Dendritic cell treated with granulocyte-macrophage colony-stimulating factor and Interleukin-4, amounts not matched to agents 40 ng/mL and 50 ng/mL, for 4 days (primary cell): ENCODE measurements at regions not wholly inside any gene's neighbourhood (a gene's known extent, or its start where the extent isn't known, plus 50 kb on each side); places are given as distances from the start of the nearest gene placed in this dataset.
"Not testable (repeated sequence)": the region's sequence is repeated elsewhere in the genome, so short reads cannot be mapped to it uniquely, and the experiment has no call there.

Experiments
- H3K27ac Mint-ChIP-seq: one replicate; pipeline ENCODE4 v1.8.0; 2022; ENCODE audit warnings: mild to moderate bottlenecking, mixed read lengths
- H3K27me3 Mint-ChIP-seq: one replicate; pipeline ENCODE4 v1.8.0; 2022; ENCODE audit warnings: mild to moderate bottlenecking, mixed read lengths
- H3K36me3 Mint-ChIP-seq: one replicate; pipeline ENCODE4 v1.8.0; 2022; ENCODE audit warnings: low read depth, mixed read lengths
- H3K4me1 Mint-ChIP-seq: one replicate; pipeline ENCODE4 v1.8.0; 2022; ENCODE audit warnings: low read depth, mixed read lengths
- H3K4me3 Mint-ChIP-seq: one replicate; pipeline ENCODE4 v1.8.0; 2022; ENCODE audit warnings: mild to moderate bottlenecking, moderate library complexity, mixed read lengths
- H3K9me3 Mint-ChIP-seq: one replicate; pipeline ENCODE4 v1.8.0; 2022; ENCODE audit warnings: mixed read lengths
- intact Hi-C: fragments of 100-400 bp; cut with micrococcal nuclease; formaldehyde crosslinking; loops from one replicate; pipeline ENCODE4 v1.15.0; 2022

DNA sequence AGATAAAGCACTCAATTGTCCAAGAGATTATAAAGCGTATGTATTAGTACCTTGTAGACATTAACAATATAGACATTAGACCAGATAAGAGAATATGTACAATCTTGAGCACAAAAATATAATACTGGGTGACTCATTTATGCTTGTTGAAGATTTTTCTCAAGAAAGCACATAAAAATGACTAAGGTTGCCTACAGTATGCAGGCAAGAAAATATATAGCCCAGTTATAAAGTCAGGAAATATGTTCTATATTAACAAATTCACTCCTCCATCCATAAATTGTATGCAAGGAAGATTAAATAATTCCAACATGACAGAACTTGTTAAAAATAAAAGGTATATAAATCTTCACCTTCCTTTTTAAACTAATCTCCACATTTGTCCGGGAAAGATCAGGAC, 356.4 kb upstream of the SLC39A10 start:
- Mint-ChIP-seq H3K36me3 (no peaks in the 10 kb centered on the region), H3K27ac (no peak overlapping the region), H3K27me3 (no peaks in the 10 kb centered on the region), H3K4me1 (no peaks in the 10 kb centered on the region), H3K4me3 (no peak overlapping the region), H3K9me3 (no peaks in the 10 kb centered on the region)
- intact Hi-C loops = no loop called here

DNA sequence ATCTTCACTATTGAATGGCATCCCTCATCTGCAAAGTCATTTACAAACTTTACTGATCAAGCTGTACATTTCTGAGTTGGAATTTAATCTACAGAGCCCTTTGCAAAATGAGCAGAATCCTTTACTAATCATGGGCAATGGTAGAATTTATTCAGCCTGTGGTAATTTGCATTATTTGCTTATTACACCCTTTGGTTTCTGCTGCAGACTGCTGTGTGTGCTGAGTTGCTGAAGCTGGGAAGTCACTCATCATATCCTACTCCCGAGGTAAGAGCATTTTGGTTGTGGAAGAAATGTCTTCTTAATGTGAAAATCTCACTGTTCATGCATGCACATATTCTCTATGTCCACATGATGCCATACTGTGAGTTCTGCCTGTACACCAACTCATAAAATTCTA, 357.4 kb upstream of the SLC39A10 start:
- H3K9me3 Mint-ChIP-seq = no peaks in the 10 kb centered on the region
- intact Hi-C loops = no loop called here
- no peaks in the 10 kb centered on the region for H3K27me3 Mint-ChIP-seq
- H3K4me1 Mint-ChIP-seq = no peaks in the 10 kb centered on the region
- H3K36me3 Mint-ChIP-seq = no peaks in the 10 kb centered on the region
- no peak overlapping the region for H3K27ac Mint-ChIP-seq
- no peak overlapping the region for H3K4me3 Mint-ChIP-seq

DNA sequence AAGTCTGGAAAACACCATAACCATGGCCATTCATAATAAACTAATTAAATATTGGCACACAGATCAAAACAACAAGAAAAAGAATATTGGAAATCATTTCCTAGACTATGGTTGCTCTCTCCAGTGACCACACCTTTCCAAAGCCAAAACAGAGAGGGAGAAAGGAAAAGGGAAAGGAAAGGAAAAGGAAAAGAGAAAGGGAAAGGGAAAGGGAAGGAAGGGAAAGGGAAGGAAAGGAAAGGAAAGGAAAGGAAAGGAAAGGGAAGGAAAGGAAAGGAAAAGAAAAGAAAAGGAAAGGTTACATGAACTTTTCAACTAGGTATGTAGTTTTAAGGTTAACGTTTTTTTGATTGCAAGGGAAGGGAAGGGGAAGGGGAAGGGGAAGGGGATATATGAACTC, 360.5 kb upstream of the SLC39A10 start:
- no peaks in the 10 kb centered on the region for H3K27me3 Mint-ChIP-seq
- intact Hi-C loops = no loop called here

DNA sequence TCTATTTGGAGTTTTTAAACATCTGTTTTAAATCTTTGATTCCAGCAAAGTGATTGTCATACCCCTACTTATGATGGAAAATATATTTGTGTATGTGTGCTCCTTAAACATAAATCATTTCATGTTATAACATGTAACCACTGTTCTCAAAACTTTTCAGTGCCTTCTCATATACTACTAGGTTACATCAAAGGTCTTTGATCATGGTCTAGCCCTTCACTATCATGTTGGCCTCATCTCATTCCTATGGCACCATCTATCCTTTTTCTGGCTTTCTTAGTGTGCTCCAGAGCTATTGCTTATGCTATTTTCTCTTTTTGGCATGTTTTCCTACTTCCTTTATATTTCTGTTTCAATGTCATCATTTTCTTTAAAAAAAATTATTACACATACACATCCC, 367.9 kb upstream of the SLC39A10 start:
- H3K9me3 Mint-ChIP-seq = peaks cover 33% of the 10 kb centered on the region

More for the DNA sequence above, 360.5 kb upstream of the SLC39A10 start:
- Mint-ChIP-seq H3K4me1 (no peaks in the 10 kb centered on the region), H3K9me3 (peaks cover 10% of the 10 kb centered on the region), H3K36me3 (no peaks in the 10 kb centered on the region), H3K4me3 (no peak overlapping the region), H3K27ac (no peak overlapping the region)

DNA sequence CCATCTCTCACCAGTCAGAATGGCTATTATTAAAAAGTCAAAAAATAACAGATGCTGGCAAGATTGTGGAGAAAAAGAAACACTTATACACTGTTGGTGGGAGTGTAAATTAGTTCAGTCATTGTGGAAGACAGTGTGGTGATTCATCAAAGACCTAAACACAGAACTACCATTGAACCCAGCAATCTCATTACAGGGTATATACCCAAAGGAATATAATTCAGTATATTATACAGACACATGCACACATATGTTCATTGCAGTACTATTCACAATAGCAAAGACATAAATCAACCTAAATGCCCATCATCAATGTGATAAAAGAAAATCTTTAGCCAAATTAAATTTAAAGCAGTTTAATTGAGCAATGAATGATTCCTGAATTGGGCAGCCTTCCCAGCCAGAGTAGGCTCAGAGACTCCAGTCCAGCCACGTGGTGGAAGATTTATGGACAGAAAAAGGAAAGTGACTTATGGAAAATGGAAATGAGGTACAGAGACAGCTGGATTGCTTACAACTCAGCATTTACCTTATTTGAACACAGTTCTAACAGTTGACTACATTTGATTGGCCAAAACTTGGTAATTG, 377.1 kb upstream of the SLC39A10 start:
- Mint-ChIP-seq H3K4me3 (no peak overlapping the region), H3K9me3 (no peaks in the 10 kb centered on the region), H3K27me3 (no peaks in the 10 kb centered on the region), H3K27ac (no peak overlapping the region), H3K4me1 (no peaks in the 10 kb centered on the region), H3K36me3 (no peaks in the 10 kb centered on the region)
- intact Hi-C loops = no loop called here

More for the DNA sequence above, 367.9 kb upstream of the SLC39A10 start:
- Mint-ChIP-seq H3K27ac (no peak overlapping the region), H3K4me3 (no peak overlapping the region), H3K36me3 (no peaks in the 10 kb centered on the region), H3K27me3 (no peaks in the 10 kb centered on the region), H3K4me1 (no peaks in the 10 kb centered on the region)
- intact Hi-C loops = no loop called here

DNA sequence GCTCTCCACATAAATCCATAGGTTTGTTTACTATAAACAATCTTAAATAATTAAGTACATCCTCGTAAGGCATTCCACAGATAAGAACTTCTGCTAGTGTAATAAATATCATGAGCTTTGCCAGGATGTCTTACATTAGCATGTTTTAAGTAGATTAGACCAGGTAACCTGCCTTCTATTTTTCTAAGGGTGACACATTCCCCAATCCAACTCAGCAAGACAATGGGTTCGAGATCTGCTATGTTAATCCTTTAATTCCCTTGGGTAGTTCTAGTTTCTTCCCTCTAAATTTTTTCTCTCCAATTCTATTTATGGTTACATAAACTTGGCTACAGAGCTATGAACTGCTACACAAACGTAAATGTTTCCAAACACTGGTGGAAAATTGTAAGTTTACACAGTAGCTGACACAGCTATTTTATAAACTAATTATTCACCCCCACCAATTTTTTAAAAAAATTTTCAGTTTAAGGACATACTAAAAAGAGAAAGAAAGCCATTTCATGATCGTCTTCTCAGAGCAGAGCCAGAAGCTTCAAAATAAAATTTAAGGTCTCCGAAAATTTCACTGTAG, 386.5 kb upstream of the SLC39A10 start:
- no peaks in the 10 kb centered on the region for H3K4me1 Mint-ChIP-seq
- H3K36me3 Mint-ChIP-seq = no peaks in the 10 kb centered on the region
- no peak overlapping the region for H3K4me3 Mint-ChIP-seq
- intact Hi-C loops = no loop called here
- no peaks in the 10 kb centered on the region for H3K27me3 Mint-ChIP-seq
- H3K27ac Mint-ChIP-seq = no peak overlapping the region
- peaks cover 27% of the 10 kb centered on the region for H3K9me3 Mint-ChIP-seq

DNA sequence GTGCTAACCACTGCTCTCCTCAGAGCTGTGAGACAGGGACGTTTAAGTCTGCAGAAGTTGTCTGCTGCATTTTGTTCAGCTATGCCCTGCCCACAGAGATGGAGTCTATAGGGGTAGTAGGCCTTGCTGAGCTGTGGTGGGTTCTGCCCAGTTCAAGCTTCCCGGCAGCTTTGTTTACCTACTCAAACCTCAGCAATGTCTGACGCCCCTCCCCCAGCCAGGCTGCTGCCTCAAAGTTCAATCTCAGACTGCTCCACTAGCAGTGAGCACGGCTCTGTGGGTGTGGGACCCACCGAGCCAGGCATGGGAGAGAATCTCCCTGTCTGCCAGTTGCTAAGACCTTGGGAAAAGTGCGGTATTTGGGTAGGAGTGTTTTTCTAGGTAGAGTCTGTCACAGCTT, 387.8 kb upstream of the SLC39A10 start:
- Mint-ChIP-seq H3K4me3 (no peak overlapping the region), H3K27ac (no peak overlapping the region), H3K9me3 (peaks cover 27% of the 10 kb centered on the region), H3K36me3 (no peaks in the 10 kb centered on the region), H3K27me3 (no peaks in the 10 kb centered on the region), H3K4me1 (no peaks in the 10 kb centered on the region)
- intact Hi-C loops = no loop called here

DNA sequence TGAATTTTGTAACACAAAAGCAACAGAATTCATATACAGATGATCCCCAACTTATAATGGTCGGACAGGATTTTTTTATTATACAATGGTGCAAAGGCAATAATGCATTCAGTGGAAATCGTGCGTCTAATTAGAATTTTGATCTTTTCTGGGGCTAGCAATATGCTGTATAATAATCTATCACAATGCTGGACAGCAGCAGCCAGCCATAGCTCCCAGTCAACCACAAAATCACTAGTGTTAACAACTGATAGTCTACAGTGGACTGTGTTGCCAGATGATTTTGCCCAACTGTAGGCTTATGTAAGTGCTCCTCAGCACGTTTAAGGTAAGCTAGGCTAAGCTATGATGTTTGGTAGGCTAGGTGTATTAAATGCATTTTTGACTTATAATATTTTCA, 399.0 kb upstream of the SLC39A10 start:
- H3K4me1 Mint-ChIP-seq = no peaks in the 10 kb centered on the region
- H3K27me3 Mint-ChIP-seq = no peaks in the 10 kb centered on the region
- H3K9me3 Mint-ChIP-seq = no peaks in the 10 kb centered on the region
- intact Hi-C loops = no loop called here
- no peak overlapping the region for H3K4me3 Mint-ChIP-seq
- no peak overlapping the region for H3K27ac Mint-ChIP-seq
- no peaks in the 10 kb centered on the region for H3K36me3 Mint-ChIP-seq

DNA sequence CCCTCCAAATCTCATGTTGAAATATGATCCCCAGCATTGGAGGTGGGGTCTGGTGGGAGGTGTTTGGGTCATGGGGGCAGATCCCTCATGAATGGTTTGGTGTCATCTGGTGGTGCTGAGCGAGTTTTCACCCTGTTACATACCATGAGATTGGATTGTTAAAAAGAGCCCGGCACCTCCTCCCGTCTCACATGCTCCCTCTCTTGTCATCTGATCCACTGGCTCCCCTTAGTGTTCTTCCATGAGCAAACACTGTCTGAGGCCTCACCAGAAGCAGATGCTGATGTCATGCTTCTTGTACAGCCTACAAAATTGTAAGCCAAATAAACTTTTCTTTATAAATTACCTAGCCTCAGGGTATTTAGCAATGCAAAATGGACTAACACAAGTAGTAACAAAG, 405.0 kb upstream of the SLC39A10 start:
- no peak overlapping the region for H3K27ac Mint-ChIP-seq

DNA sequence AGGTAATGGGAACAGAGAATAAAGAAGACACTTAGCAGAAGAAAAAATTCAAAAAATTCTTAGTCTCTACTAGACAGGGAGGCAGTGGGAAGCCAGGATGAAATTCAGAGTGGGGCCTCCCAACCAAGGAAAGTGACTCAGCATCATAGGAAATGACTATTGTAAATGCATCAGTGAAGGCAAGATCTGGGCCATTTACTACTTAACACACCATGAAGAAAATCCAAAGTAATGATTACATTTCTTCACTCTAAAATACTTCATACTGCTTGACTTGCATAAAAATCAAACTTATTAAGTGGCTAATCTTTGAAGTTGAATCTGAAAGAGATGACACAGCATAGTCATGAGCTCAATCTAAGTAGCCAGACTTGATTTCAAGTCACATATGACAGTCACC, 405.8 kb upstream of the SLC39A10 start:
- Mint-ChIP-seq H3K36me3 (no peaks in the 10 kb centered on the region), H3K27ac (no peak overlapping the region), H3K27me3 (no peaks in the 10 kb centered on the region), H3K9me3 (peaks cover 9% of the 10 kb centered on the region), H3K4me3 (no peak overlapping the region), H3K4me1 (no peaks in the 10 kb centered on the region)
- intact Hi-C loops = no loop called here

More for the DNA sequence above, 405.0 kb upstream of the SLC39A10 start:
- intact Hi-C loops = no loop called here
- no peaks in the 10 kb centered on the region for H3K36me3 Mint-ChIP-seq
- no peaks in the 10 kb centered on the region for H3K27me3 Mint-ChIP-seq
- peaks cover 1% of the 10 kb centered on the region for H3K9me3 Mint-ChIP-seq
- no peaks in the 10 kb centered on the region for H3K4me1 Mint-ChIP-seq
- no peak overlapping the region for H3K4me3 Mint-ChIP-seq

DNA sequence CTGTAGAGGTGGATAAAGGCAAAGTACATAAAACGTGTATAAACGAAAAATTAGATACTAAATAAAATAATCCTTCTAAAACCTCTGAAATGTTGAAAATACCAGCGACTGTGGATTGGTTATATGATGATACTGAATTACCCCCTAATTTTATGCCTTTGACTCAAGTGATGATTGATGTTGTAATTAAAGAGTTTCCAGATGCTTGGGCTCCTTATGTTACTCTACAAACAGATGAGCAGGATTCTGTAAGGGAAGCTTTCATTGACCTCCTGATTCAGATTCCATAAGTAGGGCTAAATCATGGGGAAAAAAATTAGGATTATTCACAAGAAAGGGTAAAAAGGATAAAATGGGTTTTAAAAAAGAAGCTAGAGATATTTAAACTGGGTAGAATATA, 418.2 kb upstream of the SLC39A10 start:
- H3K4me3 Mint-ChIP-seq = no peak overlapping the region
- H3K9me3 Mint-ChIP-seq = peaks cover 31% of the 10 kb centered on the region
- H3K36me3 Mint-ChIP-seq = no peaks in the 10 kb centered on the region
- H3K27ac Mint-ChIP-seq = no peak overlapping the region
- no peaks in the 10 kb centered on the region for H3K4me1 Mint-ChIP-seq
- H3K27me3 Mint-ChIP-seq = no peaks in the 10 kb centered on the region
- intact Hi-C loops = no loop called here

DNA sequence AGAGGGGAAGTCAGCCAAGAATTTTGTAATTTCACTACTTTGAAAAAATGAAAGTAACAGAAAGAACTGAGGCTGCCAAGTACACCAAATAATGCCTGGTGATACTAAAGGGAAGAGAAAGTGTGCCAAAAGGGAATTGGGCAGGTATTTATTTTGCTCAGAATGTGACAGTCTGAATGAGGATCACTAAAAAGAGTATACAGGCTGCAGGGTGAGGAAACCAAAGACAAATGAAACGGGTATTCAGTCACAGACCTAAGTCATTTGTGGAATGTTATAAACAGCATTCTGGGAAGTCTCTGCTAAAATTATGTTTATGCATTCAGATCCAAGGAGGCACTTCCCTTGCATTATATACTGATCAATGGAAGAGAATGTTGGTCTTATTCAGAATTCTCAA, 418.6 kb upstream of the SLC39A10 start:
- H3K9me3 Mint-ChIP-seq = peaks cover 26% of the 10 kb centered on the region
- intact Hi-C loops = no loop called here
- H3K36me3 Mint-ChIP-seq = no peaks in the 10 kb centered on the region
- no peak overlapping the region for H3K27ac Mint-ChIP-seq
- H3K27me3 Mint-ChIP-seq = no peaks in the 10 kb centered on the region
- H3K4me3 Mint-ChIP-seq = no peak overlapping the region
- no peaks in the 10 kb centered on the region for H3K4me1 Mint-ChIP-seq

DNA sequence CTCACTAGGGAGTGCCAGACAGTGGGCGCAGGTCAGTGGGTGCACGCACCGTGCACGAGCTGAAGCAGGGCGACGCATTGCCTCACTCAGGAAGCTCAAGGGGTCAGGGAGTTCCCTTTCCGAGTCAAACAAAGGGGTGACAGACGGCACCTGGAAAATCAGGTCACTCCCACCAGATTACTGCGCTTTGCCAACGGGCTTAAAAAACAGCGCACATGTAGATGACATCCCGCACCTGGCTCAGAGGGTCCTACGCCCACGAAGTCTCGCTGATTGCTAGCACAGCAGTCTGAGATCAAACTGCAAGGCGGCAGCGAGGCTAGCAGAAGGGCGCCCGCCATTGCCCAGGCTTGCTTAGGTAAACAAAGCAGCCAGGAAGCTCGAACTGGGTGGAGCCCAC, 428.5 kb upstream of the SLC39A10 start:
- H3K9me3 Mint-ChIP-seq = peaks cover 42% of the 10 kb centered on the region
- H3K27ac Mint-ChIP-seq, intact Hi-C loops, H3K36me3 Mint-ChIP-seq, H3K4me3 Mint-ChIP-seq, H3K27me3 Mint-ChIP-seq, H3K4me1 Mint-ChIP-seq: not testable (repeated sequence)

DNA sequence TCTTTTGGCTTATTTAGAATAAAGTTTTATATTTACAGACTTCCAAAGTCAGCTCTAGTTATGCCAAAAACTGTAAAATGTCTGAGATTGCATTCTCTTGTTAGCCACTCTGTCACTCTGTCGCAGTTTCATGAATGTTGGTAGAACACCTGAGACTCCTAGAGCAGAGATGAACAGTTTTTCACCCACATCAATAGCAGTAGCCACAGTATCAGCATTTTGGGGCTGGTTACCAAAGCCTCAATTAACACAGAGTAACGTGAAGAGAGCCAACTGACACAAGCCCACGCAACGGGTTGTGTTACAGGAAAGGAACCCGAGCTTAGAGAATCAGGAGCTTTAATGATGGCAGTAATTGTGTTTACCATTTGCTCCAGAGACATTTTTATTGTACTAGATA, 443.0 kb upstream of the SLC39A10 start:
- Mint-ChIP-seq H3K27ac (no peak overlapping the region), H3K4me3 (no peak overlapping the region), H3K4me1 (no peaks in the 10 kb centered on the region), H3K9me3 (no peaks in the 10 kb centered on the region), H3K36me3 (no peaks in the 10 kb centered on the region), H3K27me3 (no peaks in the 10 kb centered on the region)
- intact Hi-C loops = no loop called here

DNA sequence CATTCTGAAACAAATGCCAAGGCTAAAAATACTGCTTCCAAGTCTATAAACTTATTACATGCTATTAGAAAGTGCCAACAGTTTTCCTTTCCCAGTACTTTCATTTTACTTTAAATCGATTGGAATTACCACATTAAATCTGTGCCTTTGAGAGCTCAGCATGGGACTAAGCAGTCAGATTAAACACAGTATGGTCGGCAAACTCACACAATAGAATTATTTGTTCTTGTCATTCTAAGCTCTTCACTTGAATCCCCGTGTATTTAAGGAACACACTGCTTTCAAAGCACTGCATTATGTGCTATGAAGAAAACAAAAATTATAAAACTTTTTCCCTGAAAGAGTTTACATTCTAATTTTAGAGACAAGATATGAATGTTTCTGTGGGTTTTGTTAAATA, 444.4 kb upstream of the SLC39A10 start:
- Mint-ChIP-seq H3K9me3 (no peaks in the 10 kb centered on the region), H3K27me3 (no peaks in the 10 kb centered on the region), H3K4me1 (no peaks in the 10 kb centered on the region), H3K4me3 (no peak overlapping the region), H3K27ac (no peak overlapping the region), H3K36me3 (no peaks in the 10 kb centered on the region)
- intact Hi-C loops = no loop called here
